ENCODE measurements at regions not wholly inside any gene's neighbourhood (a gene's known extent, or its start where the extent isn't known, plus 50 kb on each side); places are given as distances from the start of the nearest gene placed in this dataset.

DNA sequence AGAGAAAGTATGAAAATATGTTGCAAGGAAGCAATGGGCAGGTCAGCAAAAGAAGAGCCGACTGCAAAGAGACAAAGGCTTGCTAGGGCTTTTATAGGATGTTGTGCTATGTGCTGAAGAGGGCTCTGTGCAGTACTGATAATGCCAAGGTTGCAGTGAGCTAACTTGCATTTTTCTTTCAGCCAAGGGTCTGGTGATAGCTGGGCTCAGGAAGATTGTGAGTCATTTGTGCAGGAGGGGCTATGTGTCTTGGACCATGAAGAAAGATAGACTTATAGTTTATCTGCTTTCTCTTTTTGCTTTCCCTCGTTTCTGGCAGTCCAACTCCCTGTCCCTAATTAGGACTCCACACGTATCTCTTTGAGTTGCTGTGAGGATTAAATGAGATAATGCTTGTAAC is 64.5 kb upstream of the LRIG1 start:
- TF ChIP-seq, protein P1, sequence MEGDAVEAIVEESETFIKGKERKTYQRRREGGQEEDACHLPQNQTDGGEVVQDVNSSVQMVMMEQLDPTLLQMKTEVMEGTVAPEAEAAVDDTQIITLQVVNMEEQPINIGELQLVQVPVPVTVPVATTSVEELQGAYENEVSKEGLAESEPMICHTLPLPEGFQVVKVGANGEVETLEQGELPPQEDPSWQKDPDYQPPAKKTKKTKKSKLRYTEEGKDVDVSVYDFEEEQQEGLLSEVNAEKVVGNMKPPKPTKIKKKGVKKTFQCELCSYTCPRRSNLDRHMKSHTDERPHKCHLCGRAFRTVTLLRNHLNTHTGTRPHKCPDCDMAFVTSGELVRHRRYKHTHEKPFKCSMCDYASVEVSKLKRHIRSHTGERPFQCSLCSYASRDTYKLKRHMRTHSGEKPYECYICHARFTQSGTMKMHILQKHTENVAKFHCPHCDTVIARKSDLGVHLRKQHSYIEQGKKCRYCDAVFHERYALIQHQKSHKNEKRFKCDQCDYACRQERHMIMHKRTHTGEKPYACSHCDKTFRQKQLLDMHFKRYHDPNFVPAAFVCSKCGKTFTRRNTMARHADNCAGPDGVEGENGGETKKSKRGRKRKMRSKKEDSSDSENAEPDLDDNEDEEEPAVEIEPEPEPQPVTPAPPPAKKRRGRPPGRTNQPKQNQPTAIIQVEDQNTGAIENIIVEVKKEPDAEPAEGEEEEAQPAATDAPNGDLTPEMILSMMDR (IDR thresholded peaks at IDR 0.05; ENCODE audit: extremely low read depth in 1 of 2, insufficient read depth in 1 of 2, low read depth in 1 of 2, low read length in 2 of 2), result no peak
- TF ChIP-seq POLR2A (IDR thresholded peaks at IDR 0.05; ENCODE audit: low read depth, low read length), result no peak
- no peak for TF ChIP-seq JUN (IDR thresholded peaks at IDR 0.05; ENCODE audit: borderline replicate concordance, insufficient read depth, insufficient read length, low read depth)

All from endothelial cell of umbilical vein (primary cell).